ENCODE measurements at regions not wholly inside any gene's neighbourhood (a gene's known extent, or its start where the extent isn't known, plus 50 kb on each side); places are given as distances from the start of the nearest gene placed in this dataset.
A peak's percentile ranks its signal among the peaks of the same experiment; 100 is the strongest.

- DNase-seq (ENCODE audit: low read depth): no peak
- no peak overlapping the region for H3K4me3 ChIP-seq (ENCODE audit: low read depth, low read length)
- TF ChIP-seq CTCF (IDR thresholded peaks at IDR 0.05; ENCODE audit: low read depth, low read length, missing control alignments): no peak
These were observed 72.0 kb upstream of the IL12B start for GRCh38 chr5:159402311-159402710.

- no peak overlapping the region for H3K4me3 ChIP-seq (ENCODE audit: low read depth, low read length)
- no peak for DNase-seq (ENCODE audit: low read depth)
- no peak for TF ChIP-seq CTCF (IDR thresholded peaks at IDR 0.05; ENCODE audit: low read depth, low read length, missing control alignments)
These were observed 72.6 kb upstream of the IL12B start for GRCh38 chr5:159402856-159403255.

- no peak for DNase-seq (ENCODE audit: low read depth)
- no peak for TF ChIP-seq CTCF (IDR thresholded peaks at IDR 0.05; ENCODE audit: low read depth, low read length, missing control alignments)
- no peak overlapping the region for H3K4me3 ChIP-seq (ENCODE audit: low read depth, low read length)
These were observed 73.8 kb upstream of the IL12B start for GRCh38 chr5:159403906-159404681.

GRCh38 chr5:159405611-159406031 lies 75.3 kb upstream of the IL12B start:
- no peak for TF ChIP-seq CTCF (IDR thresholded peaks at IDR 0.05; ENCODE audit: low read depth, low read length, missing control alignments)
- H3K4me3 ChIP-seq (ENCODE audit: low read depth, low read length): no peak overlapping the region
- DNase-seq (ENCODE audit: low read depth): peak; percentile 36

GRCh38 chr5:159406571-159406970 lies 76.3 kb upstream of the IL12B start:
- DNase-seq (ENCODE audit: low read depth): no peak
- no peak overlapping the region for H3K4me3 ChIP-seq (ENCODE audit: low read depth, low read length)
- no peak for TF ChIP-seq CTCF (IDR thresholded peaks at IDR 0.05; ENCODE audit: low read depth, low read length, missing control alignments)

- H3K4me3 ChIP-seq (ENCODE audit: low read depth, low read length): no peak overlapping the region
- TF ChIP-seq CTCF (IDR thresholded peaks at IDR 0.05; ENCODE audit: low read depth, low read length, missing control alignments): no peak
- DNase-seq (ENCODE audit: low read depth): no peak
These were observed 79.5 kb upstream of the IL12B start for GRCh38 chr5:159409801-159410200.

- DNase-seq (ENCODE audit: low read depth): no peak
- TF ChIP-seq CTCF (IDR thresholded peaks at IDR 0.05; ENCODE audit: low read depth, low read length, missing control alignments): no peak
- no peak overlapping the region for H3K4me3 ChIP-seq (ENCODE audit: low read depth, low read length)
These were observed 80.2 kb upstream of the IL12B start for GRCh38 chr5:159410480-159410879.

Measured in GM12864 (cell line).